ENCODE measurements at regions not wholly inside any gene's neighbourhood (a gene's known extent, or its start where the extent isn't known, plus 50 kb on each side); places are given as distances from the start of the nearest gene placed in this dataset.

- TF ChIP-seq, protein P1, sequence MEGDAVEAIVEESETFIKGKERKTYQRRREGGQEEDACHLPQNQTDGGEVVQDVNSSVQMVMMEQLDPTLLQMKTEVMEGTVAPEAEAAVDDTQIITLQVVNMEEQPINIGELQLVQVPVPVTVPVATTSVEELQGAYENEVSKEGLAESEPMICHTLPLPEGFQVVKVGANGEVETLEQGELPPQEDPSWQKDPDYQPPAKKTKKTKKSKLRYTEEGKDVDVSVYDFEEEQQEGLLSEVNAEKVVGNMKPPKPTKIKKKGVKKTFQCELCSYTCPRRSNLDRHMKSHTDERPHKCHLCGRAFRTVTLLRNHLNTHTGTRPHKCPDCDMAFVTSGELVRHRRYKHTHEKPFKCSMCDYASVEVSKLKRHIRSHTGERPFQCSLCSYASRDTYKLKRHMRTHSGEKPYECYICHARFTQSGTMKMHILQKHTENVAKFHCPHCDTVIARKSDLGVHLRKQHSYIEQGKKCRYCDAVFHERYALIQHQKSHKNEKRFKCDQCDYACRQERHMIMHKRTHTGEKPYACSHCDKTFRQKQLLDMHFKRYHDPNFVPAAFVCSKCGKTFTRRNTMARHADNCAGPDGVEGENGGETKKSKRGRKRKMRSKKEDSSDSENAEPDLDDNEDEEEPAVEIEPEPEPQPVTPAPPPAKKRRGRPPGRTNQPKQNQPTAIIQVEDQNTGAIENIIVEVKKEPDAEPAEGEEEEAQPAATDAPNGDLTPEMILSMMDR (IDR thresholded peaks at IDR 0.05; ENCODE audit: control insufficient read depth, insufficient read depth, low read depth, low read length, missing control alignments): no peak
- no peak overlapping the region for H3K4me3 ChIP-seq (ENCODE audit: control insufficient read depth, low read depth, low read length)
- no peak for DNase-seq (ENCODE audit: low read depth)
These were observed 79.4 kb downstream of the FTHL17 start for GRCh38 chrX:30992381-30992904.

GRCh38 chrX:30990361-30990760, 81.5 kb downstream of the FTHL17 start:
- DNase-seq (ENCODE audit: low read depth): no peak
- H3K4me3 ChIP-seq (ENCODE audit: control insufficient read depth, low read depth, low read length): no peak overlapping the region
- TF ChIP-seq, protein P1 (IDR thresholded peaks at IDR 0.05; ENCODE audit: control insufficient read depth, insufficient read depth, low read depth, low read length, missing control alignments): no peak

- DNase-seq (ENCODE audit: low read depth): no peak
- TF ChIP-seq, protein P1 (IDR thresholded peaks at IDR 0.05; ENCODE audit: control insufficient read depth, insufficient read depth, low read depth, low read length, missing control alignments): no peak
- H3K4me3 ChIP-seq (ENCODE audit: control insufficient read depth, low read depth, low read length): no peak overlapping the region
These were observed 89.4 kb downstream of the FTHL17 start for GRCh38 chrX:30982467-30982866.

GRCh38 chrX:30981968-30982367, 89.9 kb downstream of the FTHL17 start:
- no peak for DNase-seq (ENCODE audit: low read depth)
- TF ChIP-seq, protein P1 (IDR thresholded peaks at IDR 0.05; ENCODE audit: control insufficient read depth, insufficient read depth, low read depth, low read length, missing control alignments): no peak
- no peak overlapping the region for H3K4me3 ChIP-seq (ENCODE audit: control insufficient read depth, low read depth, low read length)

GRCh38 chrX:30979271-30979670, 90.2 kb upstream of the TAB3 start:
- DNase-seq (ENCODE audit: low read depth): no peak
- H3K4me3 ChIP-seq (ENCODE audit: control insufficient read depth, low read depth, low read length): no peak overlapping the region
- TF ChIP-seq, protein P1 (IDR thresholded peaks at IDR 0.05; ENCODE audit: control insufficient read depth, insufficient read depth, low read depth, low read length, missing control alignments): no peak

DNA sequence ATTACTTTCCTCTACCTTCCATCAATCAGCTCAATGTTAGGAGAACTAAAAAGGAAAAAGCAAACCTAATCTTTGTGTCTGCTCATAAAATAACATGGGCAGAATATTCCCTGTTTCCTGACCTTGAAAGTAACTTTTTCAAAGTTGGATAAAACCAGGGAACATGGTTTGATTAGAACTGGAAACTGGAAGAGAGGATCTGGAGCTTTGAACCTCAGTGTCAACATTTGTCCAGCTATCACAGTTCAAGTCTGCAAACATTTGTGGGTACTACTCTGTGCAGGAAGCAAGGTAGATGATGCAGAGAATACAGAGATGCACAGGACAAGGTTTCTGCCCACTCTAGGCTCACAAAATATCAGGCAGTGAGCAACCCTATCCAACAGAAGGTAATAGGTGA, 86.4 kb upstream of the TAB3 start:
- DNase-seq (ENCODE audit: low read depth): no peak
- H3K4me3 ChIP-seq (ENCODE audit: control insufficient read depth, low read depth, low read length): no peak overlapping the region

More for the DNA sequence above, 86.4 kb upstream of the TAB3 start:
- TF ChIP-seq, protein P1 (IDR thresholded peaks at IDR 0.05; ENCODE audit: control insufficient read depth, insufficient read depth, low read depth, low read length, missing control alignments): no peak
